Astrocyte (in vitro differentiated cells and primary cell): ENCODE measurements at regions not wholly inside any gene's neighbourhood (a gene's known extent, or its start where the extent isn't known, plus 50 kb on each side); places are given as distances from the start of the nearest gene placed in this dataset.

Source experiments
- DNase-seq: peaks from one replicate; pipeline ENCODE4 v3.0.0-alpha.2; 2010; ENCODE audit warnings: low read depth
- FAIRE-seq: peaks from 2 replicates; lab custom pipeline; 2011; peaks lifted over from hg19 to GRCh38; lab: Jason Lieb, UNC
- H2AFZ ChIP-seq: 2 replicates; pipeline ENCODE4 v1.6.0; 2012; ENCODE audit warnings: low read depth, low read length, inconsistent platforms
- H3K27ac ChIP-seq: 2 replicates; pipeline ENCODE4 v1.5.1; 2011; ENCODE audit warnings: low read depth, low read length, inconsistent platforms
- H3K27me3 ChIP-seq: 2 replicates; pipeline ENCODE4 v1.6.0; 2011; ENCODE audit warnings: low read length, inconsistent platforms; ENCODE audit not compliant: insufficient read depth
- H3K36me3 ChIP-seq: 2 replicates; pipeline ENCODE4 v1.5.1; 2011; ENCODE audit warnings: low read length, inconsistent platforms; ENCODE audit not compliant: insufficient read depth
- H3K4me1 ChIP-seq: 2 replicates; pipeline ENCODE4 v1.5.1; 2011; ENCODE audit warnings: low read length, inconsistent platforms; ENCODE audit not compliant: insufficient read depth
- H3K4me2 ChIP-seq: 2 replicates; pipeline ENCODE4 v1.6.0; 2012; ENCODE audit warnings: low read length, inconsistent platforms
- H3K4me3 ChIP-seq: 2 replicates; pipeline ENCODE4 v1.5.1; 2011; ENCODE audit warnings: low read depth, mild to moderate bottlenecking, low read length, inconsistent platforms; ENCODE audit not compliant: insufficient read depth
- H3K79me2 ChIP-seq: 2 replicates; pipeline ENCODE4 v1.6.0; 2012; ENCODE audit warnings: mild to moderate bottlenecking, low read length, inconsistent platforms; ENCODE audit not compliant: insufficient read depth
- H3K9ac ChIP-seq: 2 replicates; pipeline ENCODE4 v1.6.0; 2012; ENCODE audit warnings: mild to moderate bottlenecking, low read length, inconsistent platforms
- H3K9me3 ChIP-seq: 2 replicates; pipeline ENCODE4 v1.5.1; 2012; ENCODE audit warnings: low read depth, mild to moderate bottlenecking, low read length, inconsistent platforms; ENCODE audit not compliant: insufficient read depth
- H4K20me1 ChIP-seq: 2 replicates; pipeline ENCODE4 v1.6.0; 2012; ENCODE audit warnings: low read length, inconsistent platforms; ENCODE audit not compliant: insufficient read depth
- H3K27ac Mint-ChIP-seq: one replicate; pipeline ENCODE4 v1.8.0; 2021; ENCODE audit warnings: mild to moderate bottlenecking, mixed read lengths; ENCODE audit not compliant: unreplicated experiment
- H3K27me3 Mint-ChIP-seq: one replicate; pipeline ENCODE4 v1.8.0; 2021; ENCODE audit warnings: low read depth, mixed read lengths; ENCODE audit not compliant: unreplicated experiment
- H3K36me3 Mint-ChIP-seq: one replicate; pipeline ENCODE4 v1.8.0; 2021; ENCODE audit warnings: low read depth, mixed read lengths; ENCODE audit not compliant: unreplicated experiment
- H3K4me1 Mint-ChIP-seq: one replicate; pipeline ENCODE4 v1.8.0; 2021; ENCODE audit warnings: low read depth, mixed read lengths; ENCODE audit not compliant: unreplicated experiment
- H3K4me3 Mint-ChIP-seq: one replicate; pipeline ENCODE4 v1.8.0; 2021; ENCODE audit warnings: mild to moderate bottlenecking, moderate library complexity, mixed read lengths; ENCODE audit not compliant: unreplicated experiment
- H3K9me3 Mint-ChIP-seq: one replicate; pipeline ENCODE4 v1.8.0; 2021; ENCODE audit warnings: mild to moderate bottlenecking, mixed read lengths; ENCODE audit not compliant: unreplicated experiment
- CTCF ChIP-seq: IDR thresholded peaks from 2 replicates; pipeline ENCODE4 v1.5.1; 2011; ENCODE audit warnings: low read depth, mild to moderate bottlenecking, inconsistent platforms, low read length, moderate library complexity; ENCODE audit not compliant: insufficient read depth
- EZH2 ChIP-seq: IDR thresholded peaks from 2 replicates; pipeline ENCODE4 v1.6.1; 2012; ENCODE audit warnings: mild to moderate bottlenecking, low read length, inconsistent platforms; ENCODE audit not compliant: insufficient read depth

GRCh38 chr3:132843851-132844553, 121.8 kb upstream of the NPHP3 start:
- Mint-ChIP-seq H3K27ac (no peak overlapping the region), H3K36me3 (no peaks in the 10 kb centered on the region), H3K4me1 (peaks cover 7% of the 10 kb centered on the region), H3K9me3 (peaks cover 2% of the 10 kb centered on the region), H3K4me3 (no peak overlapping the region), H3K27me3 (no peaks in the 10 kb centered on the region)
- TF ChIP-seq CTCF, result no peak
- TF ChIP-seq EZH2, result no peak
- no peak overlapping the region for H3K4me3 ChIP-seq
- FAIRE-seq, result no peak
- no peak overlapping the region for H3K9ac ChIP-seq
- H3K4me2 ChIP-seq, result no peak overlapping the region
- H3K27ac ChIP-seq, result no peak overlapping the region
- no peaks in the 10 kb centered on the region for H3K9me3 ChIP-seq
- H2AFZ ChIP-seq, result no peak overlapping the region
- no peaks in the 10 kb centered on the region for H3K27me3 ChIP-seq
- H3K4me1 ChIP-seq, result no peaks in the 10 kb centered on the region
- no peaks in the 10 kb centered on the region for H3K36me3 ChIP-seq
- no peaks in the 10 kb centered on the region for H3K79me2 ChIP-seq
- no peaks in the 10 kb centered on the region for H4K20me1 ChIP-seq
- no peak for DNase-seq

GRCh38 chr3:132843349-132843748, 121.1 kb upstream of the NPHP3 start:
- Histone ChIP-seq H3K27ac (no peak overlapping the region), H3K4me1 (no peaks in the 10 kb centered on the region), H3K79me2 (no peaks in the 10 kb centered on the region), H3K4me2 (no peak overlapping the region), H3K27me3 (no peaks in the 10 kb centered on the region), H4K20me1 (no peaks in the 10 kb centered on the region), H3K36me3 (no peaks in the 10 kb centered on the region), H3K9ac (no peak overlapping the region), H2AFZ (no peak overlapping the region), H3K4me3 (no peak overlapping the region), H3K9me3 (no peaks in the 10 kb centered on the region)
- H3K27ac Mint-ChIP-seq, result no peak overlapping the region
- H3K36me3 Mint-ChIP-seq, result no peaks in the 10 kb centered on the region
- H3K4me1 Mint-ChIP-seq, result peaks cover 7% of the 10 kb centered on the region
- TF ChIP-seq EZH2 (no peak), CTCF (no peak)
- DNase-seq (no peak), FAIRE-seq (no peak)
- no peak overlapping the region for H3K4me3 Mint-ChIP-seq
- H3K27me3 Mint-ChIP-seq, result no peaks in the 10 kb centered on the region
- H3K9me3 Mint-ChIP-seq, result no peaks in the 10 kb centered on the region

DNA sequence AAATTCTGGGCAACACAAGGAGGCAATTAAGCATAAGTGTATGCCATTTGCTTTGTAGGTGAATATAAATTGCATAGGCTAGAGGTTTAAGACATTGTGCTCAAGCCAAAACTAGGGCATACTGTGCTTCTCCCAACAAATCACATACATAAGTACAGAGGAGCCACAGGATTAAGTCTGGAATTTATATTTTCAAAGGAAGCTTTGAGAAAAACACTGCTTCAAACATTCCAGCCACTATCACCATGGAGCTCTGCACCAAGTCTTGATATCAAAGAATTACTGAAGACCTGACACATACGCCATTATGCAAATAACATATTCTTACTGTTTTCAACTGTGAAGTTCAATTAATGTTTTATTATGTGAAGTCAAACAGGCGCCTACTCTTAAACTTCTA, 119.4 kb upstream of the NPHP3 start:
- Mint-ChIP-seq H3K27ac (no peak overlapping the region), H3K4me3 (no peak overlapping the region), H3K36me3 (no peaks in the 10 kb centered on the region), H3K27me3 (no peaks in the 10 kb centered on the region), H3K4me1 (peaks cover 7% of the 10 kb centered on the region), H3K9me3 (no peaks in the 10 kb centered on the region)
- TF ChIP-seq EZH2, result no peak
- TF ChIP-seq CTCF, result no peak
- H3K79me2 ChIP-seq, result no peaks in the 10 kb centered on the region
- no peaks in the 10 kb centered on the region for H3K27me3 ChIP-seq
- no peak overlapping the region for H3K4me2 ChIP-seq
- no peak overlapping the region for H2AFZ ChIP-seq
- no peak overlapping the region for H3K9ac ChIP-seq
- H3K4me1 ChIP-seq, result no peaks in the 10 kb centered on the region
- no peak overlapping the region for H3K4me3 ChIP-seq
- H3K9me3 ChIP-seq, result no peaks in the 10 kb centered on the region
- DNase-seq (no peak), FAIRE-seq (no peak)
- no peaks in the 10 kb centered on the region for H3K36me3 ChIP-seq
- H3K27ac ChIP-seq, result no peak overlapping the region
- H4K20me1 ChIP-seq, result no peaks in the 10 kb centered on the region
